PFSK-1 (cell line): ENCODE measurements at regions not wholly inside any gene's neighbourhood (a gene's known extent, or its start where the extent isn't known, plus 50 kb on each side); places are given as distances from the start of the nearest gene placed in this dataset.

Experiments used
- FOXP2 ChIP-seq: optimal IDR thresholded peaks from 2 replicates; pipeline ENCODE3; 2011; ENCODE audit warnings: borderline replicate concordance, control low read depth, inconsistent platforms; ENCODE audit not compliant: insufficient read depth; ENCODE audit errors: extremely low read length, extremely low read depth
- POLR2AphosphoS5 ChIP-seq: IDR thresholded peaks from 2 replicates; pipeline ENCODE4 v1.6.1; 2012; ENCODE audit warnings: low read depth, mild to moderate bottlenecking, control low read depth, low read length, moderate library complexity
- REST ChIP-seq, 2 experiments: IDR thresholded peaks; 2 replicates each; pipeline versions ENCODE4 v1.6.1 to v1.8.0; 2011 to 2012; ENCODE audit warnings: low read depth in 2 of 2, low read length in 2 of 2, control low read depth in 1 of 2, inconsistent platforms in 1 of 2, mild to moderate bottlenecking in 1 of 2, moderate library complexity in 1 of 2; ENCODE audit not compliant: insufficient read depth in 1 of 2
- SIN3A ChIP-seq: IDR thresholded peaks from 2 replicates; pipeline ENCODE4 v1.6.1; 2012; ENCODE audit warnings: mild to moderate bottlenecking, low read length, moderate library complexity, borderline replicate concordance; ENCODE audit not compliant: insufficient read depth
- TAF1 ChIP-seq: IDR thresholded peaks from 2 replicates; pipeline ENCODE4 v1.6.1; 2012; ENCODE audit warnings: low read length, control low read depth, borderline replicate concordance; ENCODE audit not compliant: insufficient read depth

- TF ChIP-seq REST (IDR thresholded peaks at IDR 0.05; ENCODE audit: insufficient read depth in 1 of 2, low read depth in 2 of 2, low read length in 2 of 2), result no peak
- no peak for TF ChIP-seq FOXP2
- no peak for TF ChIP-seq SIN3A
- TF ChIP-seq POLR2AphosphoS5, result no peak
- no peak for TF ChIP-seq TAF1
These were observed 894.9 kb upstream of the SLC10A2 start for GRCh38 chr13:103961129-103961528.

GRCh38 chr13:103960001-103960400 is 893.8 kb upstream of the SLC10A2 start:
- TF ChIP-seq REST (IDR thresholded peaks at IDR 0.05; ENCODE audit: insufficient read depth in 1 of 2, low read depth in 2 of 2, low read length in 2 of 2), result no peak
- TF ChIP-seq POLR2AphosphoS5, result no peak
- no peak for TF ChIP-seq SIN3A
- TF ChIP-seq FOXP2, result no peak
- no peak for TF ChIP-seq TAF1

- TF ChIP-seq REST (IDR thresholded peaks at IDR 0.05; ENCODE audit: insufficient read depth in 1 of 2, low read depth in 2 of 2, low read length in 2 of 2) (no peak), TAF1 (no peak), FOXP2 (no peak), SIN3A (no peak), POLR2AphosphoS5 (no peak)
These were observed 892.5 kb upstream of the SLC10A2 start for GRCh38 chr13:103958691-103959090.

DNA sequence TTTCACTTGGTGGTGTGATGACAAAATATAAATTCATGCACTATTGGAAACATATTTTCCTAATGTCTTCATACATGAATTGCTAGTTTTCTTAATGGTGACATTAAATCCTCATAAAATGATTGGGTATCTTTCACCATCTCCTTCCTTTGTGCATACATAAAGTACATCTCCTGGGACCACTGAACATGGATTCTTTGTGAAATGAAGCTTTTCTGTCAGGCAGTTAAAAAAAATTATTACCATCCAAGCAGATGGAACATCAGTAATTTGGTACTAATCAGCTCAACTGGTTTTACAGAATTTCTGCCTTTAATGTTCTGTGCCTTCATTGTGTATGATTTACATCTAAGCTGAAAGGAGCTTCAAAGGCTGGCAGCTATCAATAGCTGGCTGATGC is 891.7 kb upstream of the SLC10A2 start:
- TF ChIP-seq SIN3A, result no peak
- TF ChIP-seq FOXP2, result no peak
- TF ChIP-seq POLR2AphosphoS5, result no peak
- no peak for TF ChIP-seq TAF1
- no peak for TF ChIP-seq REST (IDR thresholded peaks at IDR 0.05; ENCODE audit: insufficient read depth in 1 of 2, low read depth in 2 of 2, low read length in 2 of 2)

DNA sequence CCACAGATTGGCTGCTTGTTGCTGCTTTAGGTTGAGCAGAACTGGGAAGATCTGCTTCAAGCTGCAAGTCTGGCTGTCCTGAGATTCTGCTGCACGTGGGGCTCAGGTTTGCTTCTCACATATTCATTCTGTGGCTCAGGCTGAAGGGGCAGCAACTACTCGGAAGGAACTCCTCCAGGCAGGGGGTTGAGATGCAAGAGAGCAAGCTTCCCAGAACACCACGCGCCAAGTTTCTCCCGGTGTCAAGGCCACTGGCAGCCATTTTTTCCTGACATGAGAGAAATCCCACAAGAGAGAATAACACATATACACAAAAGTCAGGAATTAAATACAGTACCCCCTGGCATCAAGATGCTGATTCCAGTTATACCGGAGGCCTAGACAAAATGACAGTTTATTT is 887.6 kb upstream of the SLC10A2 start:
- no peak for TF ChIP-seq REST (IDR thresholded peaks at IDR 0.05; ENCODE audit: insufficient read depth in 1 of 2, low read depth in 2 of 2, low read length in 2 of 2)
- no peak for TF ChIP-seq SIN3A
- no peak for TF ChIP-seq TAF1
- no peak for TF ChIP-seq POLR2AphosphoS5
- no peak for TF ChIP-seq FOXP2
